NCI-H2227 (cell line): ENCODE measurements at regions not wholly inside any gene's neighbourhood (a gene's known extent, or its start where the extent isn't known, plus 50 kb on each side); places are given as distances from the start of the nearest gene placed in this dataset.
A peak's percentile ranks its signal among the peaks of the same experiment; 100 is the strongest.

ENCODE experiments used
- DNase-seq: peaks from one replicate; lab custom pipeline; 2025; ENCODE audit not compliant: unreplicated experiment; lab: John Stamatoyannopoulos, UW

DNA sequence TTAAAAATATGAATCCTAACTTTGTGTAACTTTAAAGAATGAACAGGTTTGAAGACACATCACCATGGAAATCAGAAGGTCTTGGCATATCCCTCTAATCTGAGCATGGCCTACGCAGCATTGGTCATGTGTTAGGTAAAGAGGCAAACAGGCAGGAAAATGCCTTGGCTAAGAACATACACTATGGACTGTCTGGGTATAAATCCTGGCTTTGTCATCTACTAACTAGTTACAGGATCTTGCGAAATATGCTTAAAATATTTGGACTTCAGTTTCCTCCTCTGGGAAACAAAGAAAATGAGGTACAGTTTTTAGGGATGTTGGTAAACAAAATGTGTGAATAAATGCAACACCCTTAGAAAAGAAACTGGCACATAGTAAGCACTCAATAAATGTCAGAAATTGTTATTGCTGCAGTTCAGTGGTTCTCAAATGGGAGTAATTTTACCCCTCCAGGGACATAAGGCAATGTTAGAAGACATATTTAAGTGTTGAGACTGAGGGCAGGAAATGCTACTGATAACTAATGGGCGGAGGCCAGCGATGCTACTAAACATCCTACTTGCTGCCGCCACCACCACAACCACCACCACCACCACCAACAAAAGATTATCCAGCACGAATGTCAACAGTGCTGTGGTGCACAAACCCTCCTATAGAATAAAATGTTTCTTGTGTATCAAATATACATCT, 770.8 kb upstream of the SOX9 start:
- DNase-seq, result no peak

GRCh38 chr17:71360301-71360700, 760.5 kb upstream of the SOX9 start:
- DNase-seq, result no peak

- DNase-seq, result no peak
Measured at GRCh38 chr17:71361656-71362450, 759.0 kb upstream of the SOX9 start.

DNA sequence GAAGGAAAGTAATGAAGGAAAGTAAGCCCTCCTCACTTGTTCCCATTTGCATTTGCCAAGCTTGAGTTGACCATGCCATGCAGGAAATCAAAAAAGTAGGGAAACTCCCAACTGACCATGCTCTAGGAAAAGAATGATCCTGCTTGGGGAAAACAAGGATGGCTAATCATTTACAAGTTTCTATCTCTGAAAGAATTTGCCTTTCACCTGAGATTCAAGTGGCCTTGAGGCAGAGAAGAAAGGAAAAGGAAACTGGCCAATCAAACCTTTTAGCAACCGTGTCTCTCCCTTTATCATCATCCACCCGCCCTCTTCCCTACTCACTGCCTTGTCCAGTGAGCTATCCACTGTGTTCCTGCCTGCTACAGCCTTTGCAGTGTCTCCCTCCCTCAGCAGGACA, 757.2 kb upstream of the SOX9 start:
- no peak for DNase-seq

GRCh38 chr17:71371809-71372208, 749.0 kb upstream of the SOX9 start:
- no peak for DNase-seq

DNA sequence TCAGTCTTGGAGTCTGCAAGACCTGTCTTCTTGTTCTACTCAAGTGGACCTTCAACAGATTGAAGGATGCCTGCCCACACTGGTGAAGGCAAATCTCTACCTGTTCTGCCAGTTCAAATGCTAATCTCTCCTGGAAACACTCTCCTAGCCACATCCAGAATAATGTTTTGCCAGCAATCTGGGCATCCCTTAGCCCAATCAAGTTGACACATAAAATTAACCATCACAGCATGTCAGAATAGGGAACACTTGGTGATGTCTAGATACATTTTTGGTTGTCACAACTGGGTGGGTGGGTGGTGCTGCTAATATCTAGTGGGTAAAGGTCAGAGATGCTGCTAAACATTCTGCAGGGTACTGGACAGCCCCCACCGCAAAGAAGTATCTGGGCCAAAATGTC, 744.9 kb upstream of the SOX9 start:
- DNase-seq, result no peak

GRCh38 chr17:71376933-71377332, 743.9 kb upstream of the SOX9 start:
- peak; percentile 43 for DNase-seq

DNA sequence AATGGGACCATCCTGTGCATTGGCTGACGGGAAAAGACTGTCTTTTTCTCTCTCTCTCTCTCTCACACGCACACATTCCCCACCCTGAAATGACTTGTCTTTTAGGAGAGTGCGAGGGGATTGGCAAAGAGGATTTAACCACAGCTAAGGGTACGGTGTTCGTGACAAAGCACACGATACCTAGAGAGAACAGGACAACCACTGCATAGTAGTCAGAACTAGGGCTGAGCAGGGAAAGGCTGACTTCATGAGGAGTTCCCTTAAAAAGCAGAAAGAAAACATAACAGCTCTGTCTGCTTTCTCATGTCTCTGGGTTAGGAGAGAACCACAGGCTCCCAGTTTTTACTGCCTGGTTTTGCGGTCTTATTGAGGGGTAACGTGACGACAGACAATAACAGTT, 742.8 kb upstream of the SOX9 start:
- DNase-seq, result no peak

DNA sequence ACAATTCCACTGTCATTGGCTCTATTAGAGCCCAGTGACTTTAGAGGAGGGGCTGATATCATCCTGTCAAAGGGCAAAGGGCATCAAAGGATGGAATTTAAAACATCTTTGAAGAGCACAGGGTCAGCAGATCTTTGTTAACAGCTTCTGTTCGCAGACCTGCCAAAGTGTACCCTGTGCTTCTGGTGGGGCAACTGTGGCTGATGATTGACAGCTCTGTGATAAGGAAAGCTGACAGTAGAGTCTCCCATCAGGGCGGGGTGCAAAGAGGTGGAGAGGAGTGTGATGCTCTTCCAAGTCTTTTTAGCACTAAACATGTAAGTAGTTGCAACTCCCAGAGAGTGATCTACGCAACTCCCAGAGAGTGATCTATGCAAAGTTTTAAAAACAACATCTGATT, 742.1 kb upstream of the SOX9 start:
- DNase-seq, result no peak

- no peak for DNase-seq
Measured at GRCh38 chr17:71379512-71379911, 741.3 kb upstream of the SOX9 start.

- DNase-seq, result no peak
Measured at GRCh38 chr17:71380535-71380934, 740.3 kb upstream of the SOX9 start.

- no peak for DNase-seq
Measured at GRCh38 chr17:71380936-71381335, 739.9 kb upstream of the SOX9 start.

GRCh38 chr17:71383091-71383490, 737.7 kb upstream of the SOX9 start:
- no peak for DNase-seq

DNA sequence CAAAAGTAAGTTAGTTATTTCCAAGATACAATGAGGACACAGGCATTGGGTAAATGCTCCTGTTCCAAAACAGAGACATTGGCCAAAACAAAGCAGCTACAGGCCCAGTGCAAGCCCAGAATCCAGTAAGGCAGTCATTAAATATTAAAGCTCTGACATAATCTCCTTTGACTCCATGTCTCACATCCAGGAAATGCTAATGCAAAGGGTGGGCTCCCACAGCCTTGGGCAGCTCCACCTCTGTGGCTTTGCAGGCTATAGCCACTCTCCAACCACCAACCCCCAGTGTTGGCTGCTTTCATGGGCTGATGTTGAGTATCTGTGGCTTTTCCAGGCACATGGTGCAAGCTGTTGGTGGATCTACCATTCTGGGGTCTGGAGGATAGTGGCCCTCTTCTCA, 733.4 kb upstream of the SOX9 start:
- DNase-seq, result no peak

- DNase-seq, result no peak
Measured at GRCh38 chr17:71392715-71393567, 727.9 kb upstream of the SOX9 start.

GRCh38 chr17:71395901-71396300, 724.9 kb upstream of the SOX9 start:
- DNase-seq, result no peak

GRCh38 chr17:71396711-71397110, 724.1 kb upstream of the SOX9 start:
- DNase-seq, result no peak

GRCh38 chr17:71398025-71398424, 722.8 kb upstream of the SOX9 start:
- DNase-seq, result peak; percentile 18

DNA sequence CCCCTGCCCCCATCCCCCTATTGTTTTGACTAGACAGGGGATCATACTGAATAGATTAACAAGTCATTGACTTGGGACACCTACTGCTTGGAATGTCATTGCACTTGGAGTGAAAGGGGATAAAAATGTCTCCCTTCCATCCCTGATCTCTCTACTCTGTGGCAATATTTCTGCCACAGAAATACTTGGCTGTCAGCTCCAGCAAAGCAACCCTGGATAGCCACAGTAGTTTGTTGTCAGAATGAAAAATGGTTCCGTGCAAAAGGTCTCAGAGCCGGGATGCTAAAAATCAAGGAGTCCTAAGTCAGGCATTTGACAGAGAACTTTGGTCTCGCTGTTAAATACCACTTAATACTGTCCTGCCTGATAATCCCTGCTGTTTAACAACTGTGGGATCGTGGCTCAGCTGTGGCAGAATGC, 722.0 kb upstream of the SOX9 start:
- peak; percentile 59 for DNase-seq

DNA sequence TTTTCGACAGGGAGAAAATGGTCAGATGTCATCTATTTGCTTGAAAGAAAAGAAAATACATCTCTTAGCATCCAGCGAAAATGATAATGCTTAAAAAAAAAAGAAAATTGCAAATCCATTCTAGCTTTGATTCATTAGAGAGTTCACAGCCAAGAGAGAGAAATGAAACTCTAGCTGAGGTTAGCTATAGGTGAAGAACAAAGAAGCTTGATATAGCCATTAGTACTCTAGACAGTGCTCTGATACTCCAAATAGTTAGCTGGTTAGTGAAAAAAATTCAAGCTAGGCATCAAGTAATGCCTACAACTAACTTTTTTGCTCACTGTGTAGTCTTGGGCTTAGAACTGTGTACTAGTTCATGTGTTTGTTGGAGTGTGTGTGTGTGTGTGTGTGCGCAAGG, 721.6 kb upstream of the SOX9 start:
- DNase-seq, result no peak

- DNase-seq, result no peak
Measured at GRCh38 chr17:71399649-71400048, 721.2 kb upstream of the SOX9 start.

DNA sequence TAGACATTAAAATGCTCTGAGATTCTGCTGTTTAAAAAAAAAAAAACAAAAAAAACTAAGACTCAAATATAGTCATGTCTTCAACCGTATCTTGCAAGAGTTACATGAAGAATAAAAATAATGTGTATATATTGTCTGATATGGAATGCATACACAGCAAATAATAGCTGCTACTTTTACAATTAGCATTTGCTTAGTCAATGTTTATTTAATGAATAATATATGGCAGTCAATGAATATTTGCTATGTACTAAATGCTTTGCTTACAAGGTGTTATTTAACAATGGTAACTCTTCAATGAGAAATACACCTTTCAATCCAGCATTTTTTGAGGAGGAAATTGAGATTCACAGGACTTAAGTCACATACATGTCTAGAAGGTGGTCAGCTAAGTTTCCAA, 718.8 kb upstream of the SOX9 start:
- no peak for DNase-seq
